Pancreas (tissue), 10 donors: ENCODE measurements at regions not wholly inside any gene's neighbourhood (a gene's known extent, or its start where the extent isn't known, plus 50 kb on each side); places are given as distances from the start of the nearest gene placed in this dataset.

Experiments
- ATAC-seq, 4 donors: fragments of 200-7000 bp; cut with Tn5 transposase; one replicate each; pipeline versions ENCODE4 v1.8.0 to v1.9.1; 2020; ENCODE audit warnings: mild to moderate bottlenecking in 4 of 4, moderate library complexity in 4 of 4
- DNase-seq, 6 donors: peaks; one replicate each; pipeline ENCODE4 v3.0.0-alpha.2; 2020
- FAIRE-seq: peaks from 2 replicates; lab custom pipeline; 2012; peaks lifted over from hg19 to GRCh38; lab: Jason Lieb, UNC
- H3K27ac ChIP-seq, 4 donors: fragments of 200-600 bp; sonication (generic); 1 replicate in 3 of 4; 2 replicates in 1 of 4; pipeline versions ENCODE4 v1.5.0 to v1.8.0; 2020
- H3K27me3 ChIP-seq, 4 donors: fragments of 200-600 bp; one replicate each; pipeline ENCODE4 v1.8.0; 2021
- H3K36me3 ChIP-seq, 3 donors: fragments of 200-600 bp; sonication (generic) in 1 of 3; one replicate each; pipeline versions ENCODE4 v1.5.0 to v1.8.0; 2020 to 2021
- H3K4me1 ChIP-seq, 3 donors: fragments of 200-600 bp; one replicate each; pipeline ENCODE4 v1.8.0; 2021
- H3K4me3 ChIP-seq, 4 donors: fragments of 200-600 bp; sonication (generic) in 2 of 4; one replicate each; pipeline versions ENCODE4 v1.5.0 to v1.8.0; 2020 to 2021
- H3K9me3 ChIP-seq, 4 donors: fragments of 200-600 bp; one replicate each; pipeline ENCODE4 v1.8.0; 2021
- WGBS, 2 donors: extraction: QIAGEN DNeasy Blood & Tissue Kit; methylation state at CpG; one replicate each; pipeline ENCODE4 v1.1.7; 2013; 5-methylcytosine and 5-hydroxymethylcytosine counted together
- intact Hi-C, 3 donors: fragments of 100-400 bp; cut with DNase I; formaldehyde crosslinking; loops; one replicate each; pipeline versions ENCODE4 v1.11.1 to v1.14.2; 2022
- TF ChIP-seq, protein P1 (sequence below), 4 donors: fragments of 200-600 bp; sonication (generic) in 3 of 4; IDR thresholded peaks; one replicate each; pipeline versions ENCODE4 v1.5.0 to v1.8.0; 2021; ENCODE audit warnings: antibody characterized with exemption in 4 of 4
- donor health status: healthy with polysubstance abuse.
- donor health status: DM: no; HTN: no; CAD: no; lungs with moderate emphysema.
- donor health status: DM: no; HTN: no; CAD: no.
- donor health status: control.
- donor health status: control.
- donor health status: Bipolar disorder and iron deficiency.
- donor health status: DM: yes; HTN: yes; CAD: no.
- donor health status: DM: no; HTN: no; CAD: no.
- donor health status: DM: no; HTN: no; CAD: no.
- donor health status: DM: yes; HTN: yes; CAD: no.

DNA sequence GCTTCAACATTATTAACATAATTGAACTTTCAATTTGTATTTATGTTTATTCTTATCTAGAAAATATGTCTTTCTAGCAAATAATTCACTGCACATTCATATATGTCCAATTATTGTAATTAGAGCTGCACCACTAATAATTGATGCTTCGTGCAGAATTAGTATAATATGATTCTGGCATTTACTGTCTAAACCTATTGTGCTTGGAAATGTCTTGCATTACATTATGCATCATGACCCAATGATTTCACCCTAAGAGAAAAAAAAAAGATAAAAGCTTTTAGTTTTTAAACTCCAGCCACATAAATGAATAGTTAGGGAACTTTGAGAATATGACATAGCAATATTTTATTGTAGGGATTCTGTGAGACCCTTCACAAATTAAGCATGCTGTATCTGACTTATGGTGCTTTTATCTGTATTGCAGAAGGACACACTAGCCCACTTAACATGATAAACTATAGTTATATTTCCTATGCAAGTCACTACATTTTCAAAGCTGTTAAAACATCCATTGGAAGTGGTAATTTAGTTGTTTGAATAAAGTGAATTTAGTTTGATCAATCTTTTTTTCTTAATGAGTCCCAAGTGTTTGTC lies 1609.1 kb downstream of the REEP3 start:
- WGBS, 2 donors, result 39 to 63% methylated on average over 1 of the region's 1 CpG
- no peaks in the 10 kb centered on the region for H3K9me3 ChIP-seq
- ATAC-seq, result no peak
- DNase-seq, result no peak
- intact Hi-C loops, result no loop called here
- no peak overlapping the region for H3K27ac ChIP-seq
- H3K4me1 ChIP-seq, result no peaks in the 10 kb centered on the region
- TF ChIP-seq, protein P1, sequence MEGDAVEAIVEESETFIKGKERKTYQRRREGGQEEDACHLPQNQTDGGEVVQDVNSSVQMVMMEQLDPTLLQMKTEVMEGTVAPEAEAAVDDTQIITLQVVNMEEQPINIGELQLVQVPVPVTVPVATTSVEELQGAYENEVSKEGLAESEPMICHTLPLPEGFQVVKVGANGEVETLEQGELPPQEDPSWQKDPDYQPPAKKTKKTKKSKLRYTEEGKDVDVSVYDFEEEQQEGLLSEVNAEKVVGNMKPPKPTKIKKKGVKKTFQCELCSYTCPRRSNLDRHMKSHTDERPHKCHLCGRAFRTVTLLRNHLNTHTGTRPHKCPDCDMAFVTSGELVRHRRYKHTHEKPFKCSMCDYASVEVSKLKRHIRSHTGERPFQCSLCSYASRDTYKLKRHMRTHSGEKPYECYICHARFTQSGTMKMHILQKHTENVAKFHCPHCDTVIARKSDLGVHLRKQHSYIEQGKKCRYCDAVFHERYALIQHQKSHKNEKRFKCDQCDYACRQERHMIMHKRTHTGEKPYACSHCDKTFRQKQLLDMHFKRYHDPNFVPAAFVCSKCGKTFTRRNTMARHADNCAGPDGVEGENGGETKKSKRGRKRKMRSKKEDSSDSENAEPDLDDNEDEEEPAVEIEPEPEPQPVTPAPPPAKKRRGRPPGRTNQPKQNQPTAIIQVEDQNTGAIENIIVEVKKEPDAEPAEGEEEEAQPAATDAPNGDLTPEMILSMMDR (IDR thresholded peaks at IDR 0.05), result no peak
- H3K27me3 ChIP-seq, result no peaks in the 10 kb centered on the region
- no peaks in the 10 kb centered on the region for H3K36me3 ChIP-seq
- no peak overlapping the region for H3K4me3 ChIP-seq
- no peak for FAIRE-seq

DNA sequence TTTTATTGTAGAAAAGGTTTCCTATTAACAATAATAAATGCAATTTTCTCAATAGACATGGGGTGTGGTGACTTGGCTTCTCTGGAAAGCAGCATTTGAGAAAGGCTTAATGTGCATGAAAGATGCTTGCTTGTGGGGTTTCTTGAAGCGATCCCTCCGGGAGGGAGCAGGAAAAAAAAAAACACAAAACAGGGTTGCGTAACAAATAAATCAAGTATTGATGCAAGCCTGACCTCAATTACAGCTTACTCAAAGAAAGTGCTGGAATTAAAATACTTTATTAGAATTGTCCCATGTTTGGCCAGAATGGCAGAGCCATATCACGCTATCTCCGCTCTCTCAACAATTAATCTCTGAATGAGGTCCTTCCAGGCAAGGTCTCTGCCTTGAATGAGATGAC lies 1612.5 kb downstream of the REEP3 start:
- 94 to 95% methylated on average over 5 of the region's 5 CpGs for WGBS, 2 donors
- Histone ChIP-seq H3K4me1 (no peaks in the 10 kb centered on the region), H3K36me3 (no peaks in the 10 kb centered on the region), H3K27ac (no peak overlapping the region), H3K4me3 (no peak overlapping the region), H3K27me3 (peaks cover 0 to 4% (median 0%) of the 10 kb centered on the region in 4 donors), H3K9me3 (no peaks in the 10 kb centered on the region)
- intact Hi-C loops, result no loop called here
- FAIRE-seq (no peak), DNase-seq (no peak), ATAC-seq (no peak)
- TF ChIP-seq, protein P1 (IDR thresholded peaks at IDR 0.05), result no peak

DNA sequence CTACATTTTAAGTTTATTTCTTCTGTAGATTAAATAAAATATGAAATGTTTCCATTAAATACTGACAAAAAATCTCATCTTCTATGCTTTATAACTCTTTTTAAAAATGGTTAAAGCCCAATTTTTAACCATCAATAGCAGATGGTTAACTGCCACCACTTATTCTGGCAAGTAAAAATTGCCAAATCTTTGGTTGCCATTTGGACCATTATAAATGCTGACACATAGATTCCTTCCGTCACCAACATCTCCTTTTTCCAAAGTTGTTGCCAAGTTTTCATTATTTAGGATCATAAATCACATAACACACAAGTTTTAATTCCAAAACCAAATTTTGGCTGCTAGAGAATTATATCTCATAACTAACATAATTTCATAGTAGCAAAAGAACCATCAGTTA lies 1614.3 kb downstream of the REEP3 start:
- no peaks in the 10 kb centered on the region for H3K9me3 ChIP-seq
- ATAC-seq (no peak), DNase-seq (no peak), FAIRE-seq (no peak)
- H3K4me3 ChIP-seq, result no peak overlapping the region
- H3K27me3 ChIP-seq, result peaks cover 0 to 4% (median 0%) of the 10 kb centered on the region in 4 donors
- WGBS, 2 donors, result 52 to 70% methylated on average over 1 of the region's 1 CpG
- H3K27ac ChIP-seq, result no peak overlapping the region
- no peaks in the 10 kb centered on the region for H3K4me1 ChIP-seq
- TF ChIP-seq, protein P1 (IDR thresholded peaks at IDR 0.05), result no peak
- intact Hi-C loops, result no loop called here
- no peaks in the 10 kb centered on the region for H3K36me3 ChIP-seq

DNA sequence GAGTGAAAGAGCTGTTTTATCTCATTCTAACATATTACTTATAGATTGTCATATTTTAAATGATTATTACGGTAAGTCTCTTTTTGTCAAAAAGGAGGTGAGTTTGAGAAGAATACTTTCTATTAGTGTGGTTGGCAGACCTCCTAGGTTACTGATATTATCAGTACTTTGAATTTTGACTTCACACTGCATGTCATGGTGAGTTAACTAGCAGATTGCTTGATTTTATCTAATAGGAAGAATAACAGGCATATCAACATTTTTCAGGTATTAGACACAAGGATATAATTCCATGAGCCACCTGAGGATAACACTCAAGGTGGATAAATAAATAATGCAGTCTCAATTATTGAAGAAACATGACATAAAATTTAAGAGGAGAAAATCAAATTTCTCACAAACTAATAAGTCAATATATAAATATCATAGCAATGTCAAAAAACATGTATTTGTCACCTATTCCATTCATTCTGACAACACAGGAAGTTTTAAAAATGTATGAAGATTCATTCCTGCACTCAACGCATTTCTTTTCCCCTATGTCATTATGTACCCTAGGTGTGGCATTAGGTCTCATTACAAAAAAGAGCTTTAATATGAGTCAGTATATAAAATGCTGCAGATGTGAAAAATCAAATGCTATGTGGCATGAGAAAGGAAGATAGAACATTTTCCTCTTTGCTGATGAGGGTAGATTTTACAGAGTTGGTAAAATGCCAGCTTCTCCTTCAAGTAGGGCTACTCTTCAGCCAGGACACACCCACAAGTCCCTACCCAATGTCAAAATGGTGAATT lies 1621.6 kb downstream of the REEP3 start:
- H3K4me3 ChIP-seq, result no peak overlapping the region
- intact Hi-C loops, result no loop called here
- WGBS, 2 donors, result 70 to 81% methylated on average over 2 of the region's 2 CpGs
- no peaks in the 10 kb centered on the region for H3K4me1 ChIP-seq
- TF ChIP-seq, protein P1 (IDR thresholded peaks at IDR 0.05), result no peak
- DNase-seq (no peak), ATAC-seq (no peak), FAIRE-seq (no peak)
- H3K36me3 ChIP-seq, result no peaks in the 10 kb centered on the region
- peaks cover 0 to 4% (median 0%) of the 10 kb centered on the region in 4 donors for H3K27me3 ChIP-seq
- no peak overlapping the region for H3K27ac ChIP-seq
- no peaks in the 10 kb centered on the region for H3K9me3 ChIP-seq

DNA sequence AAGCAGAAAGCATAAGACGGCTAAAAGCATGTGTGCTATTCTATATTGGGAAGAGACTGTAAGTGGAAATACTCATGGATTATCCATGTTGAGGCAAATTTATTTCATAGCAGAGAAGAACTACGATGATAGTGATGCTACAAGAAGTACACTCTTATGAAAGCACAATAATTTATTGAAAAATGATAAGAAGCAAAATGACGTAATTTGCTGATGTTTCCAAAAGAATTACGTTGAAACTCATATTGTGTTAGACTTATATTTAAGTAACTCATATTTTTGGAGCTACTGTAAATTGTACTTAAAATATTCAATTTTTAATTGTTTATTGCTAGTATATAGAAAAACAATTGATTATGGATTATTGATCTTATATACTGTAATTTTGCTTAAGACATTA lies 1622.5 kb downstream of the REEP3 start:
- H3K4me3 ChIP-seq, result no peak overlapping the region
- FAIRE-seq (no peak), DNase-seq (no peak), ATAC-seq (no peak)
- TF ChIP-seq, protein P1 (IDR thresholded peaks at IDR 0.05), result no peak
- WGBS, 2 donors, result 63 to 84% methylated on average over 4 of the region's 4 CpGs
- H3K4me1 ChIP-seq, result no peaks in the 10 kb centered on the region
- no peaks in the 10 kb centered on the region for H3K9me3 ChIP-seq
- H3K27ac ChIP-seq, result no peak overlapping the region
- H3K36me3 ChIP-seq, result no peaks in the 10 kb centered on the region
- no peaks in the 10 kb centered on the region for H3K27me3 ChIP-seq
- intact Hi-C loops, result no loop called here
